Nephron progenitor cell (in vitro differentiated cells): ENCODE measurements at regions not wholly inside any gene's neighbourhood (a gene's known extent, or its start where the extent isn't known, plus 50 kb on each side); places are given as distances from the start of the nearest gene placed in this dataset.

Source experiments
- DNase-seq: peaks from one replicate; pipeline ENCODE4 v3.0.0; 2021
- H3K27ac Mint-ChIP-seq: 2 replicates; pipeline ENCODE4 v1.8.0; 2021; ENCODE audit warnings: mild to moderate bottlenecking, moderate library complexity, mixed read lengths
- H3K27me3 Mint-ChIP-seq: 2 replicates; pipeline ENCODE4 v1.8.0; 2021; ENCODE audit warnings: mild to moderate bottlenecking, low read depth, mixed read lengths; ENCODE audit not compliant: poor library complexity
- H3K36me3 Mint-ChIP-seq: 2 replicates; pipeline ENCODE4 v1.8.0; 2021; ENCODE audit warnings: low read depth, mixed read lengths
- H3K4me1 Mint-ChIP-seq: 2 replicates; pipeline ENCODE4 v1.8.0; 2021; ENCODE audit warnings: mixed read lengths
- H3K4me3 Mint-ChIP-seq: 2 replicates; pipeline ENCODE4 v1.8.0; 2021; ENCODE audit warnings: mild to moderate bottlenecking, moderate library complexity, mixed read lengths
- H3K9me3 Mint-ChIP-seq: 2 replicates; pipeline ENCODE4 v1.8.0; 2021; ENCODE audit warnings: mild to moderate bottlenecking, moderate library complexity, mixed read lengths
- TF ChIP-seq, protein P1 (sequence below): fragments of 200-600 bp; sonication (generic); IDR thresholded peaks from 2 replicates; pipeline ENCODE4 v1.5.0; 2021; ENCODE audit warnings: antibody characterized with exemption

GRCh38 chr7:153188161-153188560 lies 428.6 kb downstream of the ACTR3B start:
- H3K27me3 Mint-ChIP-seq = peaks cover 8% of the 10 kb centered on the region
- H3K27ac Mint-ChIP-seq = no peak overlapping the region
- TF ChIP-seq, protein P1, sequence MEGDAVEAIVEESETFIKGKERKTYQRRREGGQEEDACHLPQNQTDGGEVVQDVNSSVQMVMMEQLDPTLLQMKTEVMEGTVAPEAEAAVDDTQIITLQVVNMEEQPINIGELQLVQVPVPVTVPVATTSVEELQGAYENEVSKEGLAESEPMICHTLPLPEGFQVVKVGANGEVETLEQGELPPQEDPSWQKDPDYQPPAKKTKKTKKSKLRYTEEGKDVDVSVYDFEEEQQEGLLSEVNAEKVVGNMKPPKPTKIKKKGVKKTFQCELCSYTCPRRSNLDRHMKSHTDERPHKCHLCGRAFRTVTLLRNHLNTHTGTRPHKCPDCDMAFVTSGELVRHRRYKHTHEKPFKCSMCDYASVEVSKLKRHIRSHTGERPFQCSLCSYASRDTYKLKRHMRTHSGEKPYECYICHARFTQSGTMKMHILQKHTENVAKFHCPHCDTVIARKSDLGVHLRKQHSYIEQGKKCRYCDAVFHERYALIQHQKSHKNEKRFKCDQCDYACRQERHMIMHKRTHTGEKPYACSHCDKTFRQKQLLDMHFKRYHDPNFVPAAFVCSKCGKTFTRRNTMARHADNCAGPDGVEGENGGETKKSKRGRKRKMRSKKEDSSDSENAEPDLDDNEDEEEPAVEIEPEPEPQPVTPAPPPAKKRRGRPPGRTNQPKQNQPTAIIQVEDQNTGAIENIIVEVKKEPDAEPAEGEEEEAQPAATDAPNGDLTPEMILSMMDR = no peak
- DNase-seq = no peak
- H3K4me1 Mint-ChIP-seq = no peaks in the 10 kb centered on the region
- no peaks in the 10 kb centered on the region for H3K36me3 Mint-ChIP-seq
- H3K4me3 Mint-ChIP-seq = no peak overlapping the region
- peaks cover 45% of the 10 kb centered on the region for H3K9me3 Mint-ChIP-seq

DNA sequence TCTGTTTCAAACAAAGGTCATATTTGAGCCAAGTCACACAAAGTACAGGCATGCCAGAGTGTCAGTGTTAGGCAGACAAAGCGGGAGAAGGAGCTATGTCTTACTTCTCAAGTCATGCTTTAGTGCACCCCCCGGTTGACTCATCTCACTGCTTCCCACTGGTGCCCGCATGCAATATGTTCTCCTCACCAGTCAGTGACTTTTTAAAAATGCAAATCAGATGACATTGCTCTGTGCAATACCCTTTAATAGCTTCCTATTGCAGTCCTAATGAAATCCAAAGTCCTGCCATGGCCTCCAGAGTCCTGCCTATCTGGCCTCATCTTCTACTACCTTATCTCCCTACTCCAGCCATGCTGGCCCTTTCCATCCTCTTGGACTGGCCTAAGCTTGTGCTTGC lies 429.1 kb downstream of the ACTR3B start:
- Mint-ChIP-seq H3K27me3 (peaks cover 8% of the 10 kb centered on the region), H3K9me3 (peaks cover 40% of the 10 kb centered on the region), H3K4me1 (no peaks in the 10 kb centered on the region), H3K4me3 (no peak overlapping the region), H3K27ac (no peak overlapping the region), H3K36me3 (no peaks in the 10 kb centered on the region)
- no peak for DNase-seq
- TF ChIP-seq, protein P1 = no peak

DNA sequence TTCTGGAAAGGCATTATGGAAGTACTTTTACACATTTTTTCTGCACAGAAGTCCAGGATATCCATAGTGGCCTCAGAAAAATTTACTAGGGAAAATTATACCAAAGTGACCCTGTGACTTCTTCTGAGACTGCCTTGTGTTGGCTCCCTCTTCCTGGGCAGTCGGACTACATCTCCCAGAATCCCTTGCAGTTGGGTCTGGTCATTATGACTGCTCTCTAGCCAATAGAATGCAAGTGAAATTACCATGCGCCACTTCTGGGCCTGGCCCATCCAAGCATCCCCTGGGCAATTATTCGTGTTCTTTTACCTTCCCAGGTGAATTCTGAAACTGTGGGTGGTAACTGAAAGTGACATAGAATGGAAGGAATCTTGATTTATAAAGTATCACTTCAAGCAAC lies 430.9 kb downstream of the ACTR3B start:
- H3K4me1 Mint-ChIP-seq = no peaks in the 10 kb centered on the region
- H3K27me3 Mint-ChIP-seq = peaks cover 8% of the 10 kb centered on the region
- TF ChIP-seq, protein P1 = no peak
- no peaks in the 10 kb centered on the region for H3K36me3 Mint-ChIP-seq
- H3K4me3 Mint-ChIP-seq = no peak overlapping the region
- H3K27ac Mint-ChIP-seq = no peak overlapping the region
- no peak for DNase-seq
- peaks cover 26% of the 10 kb centered on the region for H3K9me3 Mint-ChIP-seq

DNA sequence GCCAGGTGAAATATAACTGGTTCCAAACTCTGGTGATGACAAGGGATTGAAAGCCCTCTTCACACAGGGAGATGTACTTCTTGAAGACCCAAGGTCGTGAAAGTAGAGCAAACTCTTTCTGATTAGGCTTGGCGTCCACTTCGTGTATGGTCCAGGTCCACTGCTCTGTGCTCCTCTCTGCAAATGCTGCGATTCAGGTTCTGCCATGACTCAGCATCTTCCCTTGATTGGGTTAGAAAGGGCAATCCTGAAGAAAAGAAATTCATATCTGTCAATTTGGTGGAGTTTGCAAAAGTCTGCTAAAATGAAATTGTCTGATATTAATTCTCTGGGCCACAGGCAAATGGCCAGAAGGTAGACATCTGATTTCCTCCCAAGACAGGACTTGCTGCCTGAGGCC lies 431.4 kb downstream of the ACTR3B start:
- no peak overlapping the region for H3K4me3 Mint-ChIP-seq
- peaks cover 25% of the 10 kb centered on the region for H3K9me3 Mint-ChIP-seq
- DNase-seq = no peak
- H3K4me1 Mint-ChIP-seq = no peaks in the 10 kb centered on the region
- no peak overlapping the region for H3K27ac Mint-ChIP-seq
- peaks cover 8% of the 10 kb centered on the region for H3K27me3 Mint-ChIP-seq
- TF ChIP-seq, protein P1 = no peak
- no peaks in the 10 kb centered on the region for H3K36me3 Mint-ChIP-seq

- Mint-ChIP-seq H3K9me3 (peaks cover 43% of the 10 kb centered on the region), H3K36me3 (no peaks in the 10 kb centered on the region), H3K27me3 (peaks cover 8% of the 10 kb centered on the region), H3K4me1 (no peaks in the 10 kb centered on the region), H3K27ac (no peak overlapping the region), H3K4me3 (no peak overlapping the region)
- DNase-seq = peak; percentile 58
- TF ChIP-seq, protein P1 = peak; percentile 56
Measured at GRCh38 chr7:153193144-153193595, 433.6 kb downstream of the ACTR3B start.

- TF ChIP-seq, protein P1 = no peak
- Mint-ChIP-seq H3K4me1 (no peaks in the 10 kb centered on the region), H3K9me3 (peaks cover 86% of the 10 kb centered on the region), H3K36me3 (no peaks in the 10 kb centered on the region), H3K4me3 (no peak overlapping the region), H3K27ac (no peak overlapping the region), H3K27me3 (no peaks in the 10 kb centered on the region)
- DNase-seq = no peak
Measured at GRCh38 chr7:153217032-153217431, 457.5 kb downstream of the ACTR3B start.
